CD4-positive, alpha-beta T cell treated with Interleukin-1 beta for 1 hour (primary cell): ENCODE measurements at regions not wholly inside any gene's neighbourhood (a gene's known extent, or its start where the extent isn't known, plus 50 kb on each side); places are given as distances from the start of the nearest gene placed in this dataset.
"Not testable (repeated sequence)": the region's sequence is repeated elsewhere in the genome, so short reads cannot be mapped to it uniquely, and the experiment has no call there.

ENCODE experiments used
- DNase-seq, 2 donors: peaks; one replicate each; pipeline ENCODE4 v3.0.0-alpha.2; 2020 to 2022

DNA sequence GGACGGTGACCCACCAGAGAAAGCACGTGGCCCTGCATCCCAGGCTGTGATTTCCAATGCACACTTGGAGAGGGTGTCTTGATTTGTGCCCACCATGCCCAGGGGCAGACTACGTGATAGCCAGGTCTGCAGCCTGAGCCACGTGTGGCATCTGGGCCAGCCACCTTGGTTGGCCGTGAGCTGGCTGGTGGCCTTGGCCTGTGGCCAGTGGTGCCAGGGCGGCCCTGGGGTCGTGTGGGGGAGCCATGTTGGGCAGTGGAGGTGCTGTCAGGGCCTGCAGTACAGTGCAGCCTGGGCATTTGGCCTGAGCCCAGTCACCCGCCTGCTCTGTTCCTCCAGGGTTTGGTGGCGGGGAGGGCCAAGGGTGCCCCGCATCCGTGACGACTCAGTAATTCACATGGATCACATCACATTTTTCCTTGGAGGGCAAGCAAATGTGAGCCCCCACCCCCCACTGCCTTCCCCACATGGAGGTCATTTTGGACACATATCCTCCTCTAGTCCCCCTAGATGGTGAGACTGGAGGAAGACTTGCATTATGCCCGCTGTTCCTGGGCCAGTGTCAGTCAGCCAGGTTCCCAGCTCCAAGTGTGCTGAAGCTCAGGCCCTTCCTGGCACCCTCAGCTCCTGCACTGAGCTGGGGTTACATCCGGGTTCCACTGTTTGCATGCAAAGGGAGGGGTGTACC is 201.4 kb downstream of the UBE3A start:
- DNase-seq = no peak

- DNase-seq = no peak
Observed at GRCh38 chr15:25238126-25238525, 200.7 kb downstream of the UBE3A start.

- DNase-seq = peak in 1 of 2 donors; percentile 0
Observed at GRCh38 chr15:25238716-25239470, 199.9 kb downstream of the UBE3A start.

DNA sequence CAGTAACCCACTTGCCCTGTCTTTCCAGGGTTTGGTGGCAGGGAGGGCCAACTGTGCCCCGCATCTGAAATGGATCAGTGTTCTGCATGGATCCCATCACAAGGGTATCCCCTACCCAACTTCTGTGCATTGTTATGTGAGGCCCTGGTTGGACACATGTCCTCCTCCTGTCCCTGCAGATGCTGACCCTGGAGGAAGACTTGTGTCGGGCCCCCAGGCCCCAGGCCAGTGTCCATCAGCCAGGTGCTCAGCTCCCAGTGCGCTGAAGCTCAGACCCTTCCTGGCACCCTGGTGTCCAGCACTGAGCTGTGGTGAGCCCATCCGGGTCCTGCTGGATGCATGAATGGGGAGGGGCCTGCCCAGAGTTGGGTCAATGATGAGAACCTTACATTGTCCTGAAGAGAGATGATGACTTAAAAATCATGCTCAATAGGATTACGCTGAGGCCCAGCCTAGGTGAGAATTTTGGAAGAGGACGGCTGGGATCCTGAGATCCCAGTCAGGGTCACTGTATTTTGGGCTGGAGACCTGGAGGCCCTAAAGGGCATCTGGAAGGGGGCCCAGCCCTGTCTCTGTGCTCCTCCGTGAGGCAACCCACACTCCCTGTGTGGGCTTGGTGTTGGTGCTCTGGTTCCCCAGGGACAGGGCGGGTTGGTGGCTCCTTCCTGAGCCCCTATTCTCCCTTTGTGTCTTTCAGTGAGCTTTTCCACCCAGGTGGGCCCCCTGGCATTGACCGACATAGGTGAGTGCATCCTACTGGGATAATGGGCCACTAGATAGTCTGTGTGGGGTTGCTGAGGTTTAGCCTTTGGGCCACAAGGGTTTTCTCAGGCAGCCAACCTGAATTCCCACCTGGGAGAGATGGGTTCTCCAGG is 199.1 kb downstream of the UBE3A start:
- DNase-seq = no peak

GRCh38 chr15:25240461-25241021 is 198.3 kb downstream of the UBE3A start:
- DNase-seq = peak in 1 of 2 donors; percentile 0

- peak in 1 of 2 donors; percentile 0 for DNase-seq
Observed at GRCh38 chr15:25241241-25241801, 197.5 kb downstream of the UBE3A start.

DNA sequence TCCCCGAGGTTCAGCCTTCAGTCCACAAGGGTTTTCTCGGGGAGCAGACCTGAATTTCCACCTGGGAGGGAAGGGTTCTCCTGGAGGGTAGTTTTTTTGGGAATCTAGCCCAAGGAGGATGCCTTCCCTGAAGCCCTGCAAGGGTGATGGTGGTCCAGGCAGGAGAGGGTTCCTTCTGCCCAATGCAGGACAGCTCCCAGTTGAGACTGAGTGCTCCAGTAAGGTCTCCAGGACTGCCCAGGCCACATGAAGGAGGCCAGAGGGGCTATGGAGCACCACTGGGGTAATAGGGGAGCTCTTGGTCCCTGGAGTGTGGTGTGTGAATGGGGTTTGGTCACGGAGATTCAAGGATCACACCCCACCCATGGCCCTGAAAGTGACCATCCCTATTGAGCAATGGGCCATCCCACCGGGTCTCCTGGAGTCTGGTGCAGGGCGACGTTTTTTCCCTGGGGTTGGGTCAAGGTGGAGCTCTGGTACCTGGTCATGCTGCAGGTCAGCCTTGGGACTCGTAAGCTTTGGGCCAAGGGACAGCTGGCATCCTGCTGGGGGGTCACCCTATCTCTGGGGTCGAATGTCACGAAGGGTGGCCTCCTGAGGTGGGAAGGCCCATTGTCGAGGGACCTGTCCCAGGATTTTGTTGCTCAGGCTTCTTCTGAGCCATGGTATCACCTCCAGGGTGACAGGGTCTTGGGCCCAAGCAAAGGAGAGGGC is 196.5 kb downstream of the UBE3A start:
- DNase-seq = no peak

DNA sequence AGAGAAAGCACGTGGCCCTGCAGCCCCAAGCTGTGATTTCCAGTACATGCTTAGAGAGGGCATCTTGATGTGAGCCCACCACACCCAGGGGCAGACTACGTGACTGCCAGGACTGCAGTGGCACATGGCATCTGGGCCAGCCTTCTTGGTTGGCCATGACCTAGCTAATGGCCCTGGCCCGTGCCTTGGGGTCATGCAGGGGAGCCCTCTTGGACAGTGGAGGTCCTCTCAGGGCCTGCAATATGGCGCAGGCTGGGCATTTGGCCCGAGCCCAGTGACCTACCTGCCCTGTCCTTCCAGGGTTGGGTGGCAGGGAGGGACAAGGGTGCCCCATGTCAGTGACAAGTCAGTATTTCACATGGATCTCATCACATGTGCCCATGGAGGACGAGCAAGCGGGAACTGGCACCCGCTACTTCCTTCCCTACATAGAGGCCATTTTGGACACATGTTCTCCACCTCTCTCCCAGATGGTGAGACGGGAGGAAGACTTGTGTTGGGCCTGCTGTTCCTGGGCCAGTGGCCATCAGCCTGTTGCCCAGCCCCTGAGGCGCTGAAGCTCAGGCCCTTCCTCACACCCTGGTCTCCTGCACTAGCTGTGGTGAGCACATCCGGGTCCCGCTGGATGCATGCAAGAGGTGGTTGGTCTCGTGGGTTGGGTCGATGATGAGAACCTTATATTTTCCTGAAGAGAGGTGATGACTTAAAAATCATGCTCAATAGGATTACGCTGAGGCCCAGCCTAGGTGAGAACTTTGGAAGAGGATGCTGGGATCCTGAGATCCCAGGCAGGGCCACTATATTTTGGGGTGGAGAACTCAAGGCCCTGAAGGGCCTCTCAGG is 195.6 kb downstream of the UBE3A start:
- DNase-seq = no peak

DNA sequence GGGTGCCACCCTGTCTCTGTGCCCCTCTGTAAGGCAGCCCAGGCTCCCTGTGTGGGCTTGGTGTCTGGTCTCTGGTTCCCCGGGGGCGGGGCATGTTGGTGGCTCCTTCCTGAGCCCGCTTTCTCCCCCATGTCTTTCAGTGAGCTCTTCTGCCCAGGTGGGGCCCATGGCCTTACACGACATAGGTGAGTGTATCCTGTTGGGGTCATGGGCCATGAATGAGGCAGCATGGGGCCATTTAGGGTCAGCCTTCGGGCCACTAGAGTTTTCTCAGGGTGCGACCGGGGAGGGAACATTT is 195.1 kb downstream of the UBE3A start:
- no peak for DNase-seq

DNA sequence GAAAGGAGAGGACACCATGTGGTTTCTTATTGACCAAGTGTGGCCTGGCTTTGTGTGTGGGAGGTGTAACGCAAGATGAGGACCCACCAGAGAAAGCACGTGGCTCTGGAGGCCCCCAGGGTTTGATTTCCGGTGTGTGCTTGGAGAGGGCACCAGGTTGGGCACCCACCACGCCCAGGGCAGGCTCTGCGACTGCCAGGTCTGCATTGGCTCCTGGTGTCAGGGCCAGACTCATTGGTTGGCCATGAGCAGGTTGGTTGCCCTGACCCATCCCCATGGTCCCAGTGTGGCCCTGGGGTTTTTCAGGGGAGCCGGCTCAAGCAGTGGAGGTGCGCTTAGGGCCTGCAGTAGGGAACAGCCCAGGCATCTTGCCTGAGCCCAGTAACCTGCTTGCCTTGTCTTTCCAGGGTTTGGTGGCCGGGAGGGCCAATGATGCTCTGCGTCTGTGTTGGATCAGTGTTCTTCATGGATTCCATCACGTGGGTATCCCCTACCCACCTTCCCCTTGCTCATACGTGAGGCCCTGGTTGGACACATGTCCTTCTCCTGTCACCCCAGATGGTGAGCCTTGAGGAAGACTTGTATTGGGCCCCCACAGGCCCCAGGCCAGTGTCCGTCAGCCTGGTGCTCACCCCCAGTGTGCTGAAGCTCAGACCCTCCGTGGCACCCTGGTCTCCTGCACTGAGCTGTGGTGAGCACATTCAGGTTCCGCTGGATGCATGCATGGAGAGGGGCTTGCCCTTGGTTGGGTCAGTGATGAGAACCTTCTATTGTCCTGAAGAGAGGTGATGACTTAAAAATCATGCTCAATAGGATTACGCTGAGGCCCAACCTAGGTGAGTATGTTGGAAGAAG is 193.9 kb downstream of the UBE3A start:
- DNase-seq = no peak

GRCh38 chr15:25245801-25246622 is 192.8 kb downstream of the UBE3A start:
- no peak for DNase-seq

- DNase-seq = no peak
Observed at GRCh38 chr15:25246641-25247406, 192.0 kb downstream of the UBE3A start.

DNA sequence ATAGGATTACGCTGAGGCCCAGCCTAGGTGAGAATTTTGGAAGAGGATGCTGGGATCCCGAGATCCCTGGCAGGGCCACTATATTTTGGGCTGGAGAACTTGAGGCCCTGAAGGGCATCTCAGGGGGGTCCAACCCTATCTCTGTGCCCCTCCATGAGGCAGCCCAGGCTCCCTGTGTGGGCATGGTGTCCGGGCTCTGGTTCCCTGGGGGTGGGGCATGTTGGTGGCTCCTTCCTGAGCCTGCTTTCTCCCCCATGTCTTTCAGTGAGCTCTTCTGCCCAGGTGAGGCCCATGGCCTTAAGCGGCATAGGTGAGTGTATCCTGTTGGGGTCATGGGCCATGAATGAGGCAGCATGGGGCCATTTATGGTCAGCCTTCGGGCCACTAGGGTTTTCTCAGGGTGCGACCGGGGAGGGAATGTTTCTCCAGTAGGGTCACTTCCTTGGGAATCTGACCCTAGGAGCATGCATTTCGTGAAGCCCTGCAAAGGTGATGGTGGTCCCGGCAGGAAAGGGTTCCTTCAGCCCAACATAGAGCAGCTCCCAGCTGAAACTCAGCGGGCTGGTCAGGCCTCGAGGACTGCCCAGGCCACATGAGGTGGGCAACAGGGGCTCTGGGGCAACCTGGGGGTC is 191.3 kb downstream of the UBE3A start:
- no peak for DNase-seq

- DNase-seq = not testable (repeated sequence)
Observed at GRCh38 chr15:25248087-25248486, 190.7 kb downstream of the UBE3A start.

DNA sequence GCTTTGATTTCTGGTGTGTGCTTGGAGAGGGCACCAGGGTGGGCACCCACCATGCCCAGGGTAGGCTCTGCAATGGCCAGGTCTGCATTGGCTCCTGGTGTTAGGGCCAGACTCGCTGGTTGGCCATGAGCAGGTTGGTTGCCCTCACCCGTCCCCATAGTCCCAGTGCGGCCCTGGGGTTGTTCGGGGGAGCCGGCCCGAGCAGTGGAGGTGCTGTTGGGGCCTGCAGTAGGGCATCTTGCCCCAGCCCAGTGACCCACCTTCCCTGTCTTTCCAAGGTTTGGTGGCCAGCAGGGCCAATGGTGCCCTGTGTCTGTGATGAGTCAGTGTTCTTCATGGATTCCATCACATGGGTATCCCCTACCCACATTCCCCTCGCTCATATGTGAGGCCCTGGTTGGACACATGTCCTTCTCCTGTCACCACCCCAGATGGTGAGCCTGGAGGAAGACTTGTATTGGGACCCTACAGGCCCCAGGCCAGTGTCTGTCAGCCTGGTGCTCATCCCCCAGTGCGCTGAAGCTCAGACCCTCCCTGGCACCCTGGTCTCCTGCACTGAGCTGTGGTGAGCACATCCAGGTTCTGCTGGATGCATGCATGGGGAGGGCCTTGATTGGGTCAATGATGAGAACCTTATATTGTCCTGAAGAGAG is 190.1 kb downstream of the UBE3A start:
- DNase-seq = no peak

DNA sequence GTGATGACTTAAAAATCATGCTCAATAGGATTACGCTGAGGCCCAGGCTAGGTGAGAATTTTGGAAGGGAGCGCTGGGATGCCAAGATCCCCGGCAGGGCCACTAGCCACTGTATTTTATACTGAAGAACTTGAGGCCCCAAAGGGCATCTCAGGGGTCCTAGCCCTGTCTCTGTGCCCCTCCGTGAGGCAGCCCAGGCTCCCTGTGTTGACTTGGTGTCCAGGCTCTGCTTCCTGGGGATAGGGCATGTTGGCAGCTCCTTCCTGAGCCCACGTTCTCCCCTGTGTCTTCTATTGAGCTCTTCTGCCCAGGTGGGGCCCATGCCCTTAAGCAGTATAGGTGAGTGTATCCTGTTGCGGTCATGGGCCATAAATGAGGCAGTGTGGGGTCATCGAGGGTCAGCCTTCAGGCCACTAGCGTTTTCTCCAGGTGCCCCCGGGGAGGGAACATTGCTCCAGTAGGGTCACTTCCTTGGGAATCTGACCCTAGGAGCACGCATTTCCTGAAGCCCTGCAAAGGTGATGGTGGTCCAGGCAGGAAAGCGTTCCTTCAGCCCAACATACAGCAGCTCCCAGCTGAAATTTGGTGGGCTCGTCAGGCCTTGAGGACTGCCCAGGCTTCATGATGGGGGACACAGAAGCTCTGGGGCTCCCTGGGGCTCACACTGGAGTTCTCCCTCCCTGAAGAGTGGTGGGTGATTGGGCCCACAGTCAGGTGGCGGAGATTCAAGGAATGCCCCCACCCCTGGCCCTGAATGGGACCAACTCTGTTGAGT is 189.4 kb downstream of the UBE3A start:
- no peak for DNase-seq
